Lung (tissue), 11 donors: ENCODE measurements at regions not wholly inside any gene's neighbourhood (a gene's known extent, or its start where the extent isn't known, plus 50 kb on each side); places are given as distances from the start of the nearest gene placed in this dataset.

ENCODE experiments used
- ATAC-seq: fragments of 200-7000 bp; cut with Tn5 transposase; one replicate; pipeline ENCODE4 v1.9.1; 2020; ENCODE audit warnings: moderate number of reproducible peaks; ENCODE audit not compliant: insufficient read depth, low FRiP score
- DNase-seq, 3 donors: peaks; one replicate each; pipeline ENCODE4 v3.0.0-alpha.2; 2013 to 2017
- H3K27ac ChIP-seq, 2 donors: one replicate each; pipeline ENCODE4 v1.5.1; 2013; ENCODE audit warnings: mild to moderate bottlenecking in 2 of 2, moderate library complexity in 2 of 2, control low read depth in 1 of 2, inconsistent platforms in 1 of 2, low read depth in 1 of 2, low read length in 1 of 2
- H3K27me3 ChIP-seq, 3 donors: one replicate each; pipeline ENCODE4 v1.5.1; 2013; ENCODE audit warnings: low read length in 2 of 3; ENCODE audit not compliant: control insufficient read depth in 3 of 3, insufficient read depth in 3 of 3
- H3K36me3 ChIP-seq, 4 donors: one replicate each; pipeline ENCODE4 v1.5.1; 2013; ENCODE audit warnings: low read length in 4 of 4, mild to moderate bottlenecking in 1 of 4, moderate library complexity in 1 of 4; ENCODE audit not compliant: control insufficient read depth in 4 of 4, insufficient read depth in 4 of 4
- H3K4me1 ChIP-seq, 5 donors: one replicate each; pipeline ENCODE4 v1.5.1; 2013; ENCODE audit warnings: low read length in 5 of 5, mild to moderate bottlenecking in 2 of 5, moderate library complexity in 1 of 5; ENCODE audit not compliant: control insufficient read depth in 5 of 5, insufficient read depth in 5 of 5
- H3K4me3 ChIP-seq: one replicate; pipeline ENCODE4 v1.5.1; 2013; ENCODE audit warnings: mild to moderate bottlenecking, control low read depth, moderate library complexity
- H3K9ac ChIP-seq, 2 donors: one replicate each; pipeline ENCODE4 v1.5.1; 2013; ENCODE audit warnings: low read length in 2 of 2, control low read depth in 1 of 2; ENCODE audit not compliant: insufficient read depth in 1 of 2
- H3K9me3 ChIP-seq, 4 donors: one replicate each; pipeline ENCODE4 v1.5.1; 2013; ENCODE audit warnings: low read length in 3 of 4, mild to moderate bottlenecking in 1 of 4, moderate library complexity in 1 of 4; ENCODE audit not compliant: control insufficient read depth in 4 of 4, insufficient read depth in 3 of 4
- WGBS, 2 donors: extraction: QIAGEN DNeasy Blood & Tissue Kit; methylation state at CpG; one replicate each; pipeline ENCODE4 v1.1.7; 2013; 5-methylcytosine and 5-hydroxymethylcytosine counted together
- TF ChIP-seq, protein P1 (sequence below): IDR thresholded peaks from 2 replicates; pipeline ENCODE4 v1.5.1; 2012; ENCODE audit warnings: mild to moderate bottlenecking; ENCODE audit errors: control extremely low read depth, extremely low read depth
- donor health status: control.
- donor health status: control.
- donor health status: Bipolar disorder and iron deficiency.
- donor health status: healthy.
- donor health status: DM: yes; HTN: yes; CAD: no.

DNA sequence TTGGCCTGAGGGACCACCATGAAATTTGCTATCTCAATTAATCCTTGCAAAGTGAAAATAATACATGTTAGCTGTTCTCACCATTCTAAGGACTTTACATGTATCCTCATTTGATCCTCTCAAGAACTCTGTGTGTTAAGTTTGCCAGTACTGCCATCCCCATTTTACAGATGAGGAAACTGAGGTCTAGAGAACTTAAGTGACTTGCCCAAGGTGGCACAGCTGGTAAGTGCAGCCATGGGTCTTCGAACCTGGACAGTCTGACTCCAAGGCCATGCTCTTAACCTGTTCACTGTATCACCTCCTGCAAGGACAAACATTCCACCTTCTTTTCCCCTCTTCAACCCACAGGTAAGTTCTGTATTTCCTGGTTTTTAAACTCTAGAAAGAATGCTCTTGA is 85.3 kb upstream of the NFE2L3 start:
- Histone ChIP-seq H3K27ac (no peak overlapping the region), H3K36me3 (no peaks in the 10 kb centered on the region), H3K9me3 (no peaks in the 10 kb centered on the region), H3K4me1 (peaks cover 0 to 3% (median 0%) of the 10 kb centered on the region in 5 donors), H3K4me3 (no peak overlapping the region), H3K27me3 (no peaks in the 10 kb centered on the region), H3K9ac (no peak overlapping the region)
- TF ChIP-seq, protein P1, sequence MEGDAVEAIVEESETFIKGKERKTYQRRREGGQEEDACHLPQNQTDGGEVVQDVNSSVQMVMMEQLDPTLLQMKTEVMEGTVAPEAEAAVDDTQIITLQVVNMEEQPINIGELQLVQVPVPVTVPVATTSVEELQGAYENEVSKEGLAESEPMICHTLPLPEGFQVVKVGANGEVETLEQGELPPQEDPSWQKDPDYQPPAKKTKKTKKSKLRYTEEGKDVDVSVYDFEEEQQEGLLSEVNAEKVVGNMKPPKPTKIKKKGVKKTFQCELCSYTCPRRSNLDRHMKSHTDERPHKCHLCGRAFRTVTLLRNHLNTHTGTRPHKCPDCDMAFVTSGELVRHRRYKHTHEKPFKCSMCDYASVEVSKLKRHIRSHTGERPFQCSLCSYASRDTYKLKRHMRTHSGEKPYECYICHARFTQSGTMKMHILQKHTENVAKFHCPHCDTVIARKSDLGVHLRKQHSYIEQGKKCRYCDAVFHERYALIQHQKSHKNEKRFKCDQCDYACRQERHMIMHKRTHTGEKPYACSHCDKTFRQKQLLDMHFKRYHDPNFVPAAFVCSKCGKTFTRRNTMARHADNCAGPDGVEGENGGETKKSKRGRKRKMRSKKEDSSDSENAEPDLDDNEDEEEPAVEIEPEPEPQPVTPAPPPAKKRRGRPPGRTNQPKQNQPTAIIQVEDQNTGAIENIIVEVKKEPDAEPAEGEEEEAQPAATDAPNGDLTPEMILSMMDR, result no peak
- DNase-seq (no peak), ATAC-seq (no peak)
- WGBS, 2 donors, result 77 to 89% methylated on average over 1 of the region's 1 CpG

DNA sequence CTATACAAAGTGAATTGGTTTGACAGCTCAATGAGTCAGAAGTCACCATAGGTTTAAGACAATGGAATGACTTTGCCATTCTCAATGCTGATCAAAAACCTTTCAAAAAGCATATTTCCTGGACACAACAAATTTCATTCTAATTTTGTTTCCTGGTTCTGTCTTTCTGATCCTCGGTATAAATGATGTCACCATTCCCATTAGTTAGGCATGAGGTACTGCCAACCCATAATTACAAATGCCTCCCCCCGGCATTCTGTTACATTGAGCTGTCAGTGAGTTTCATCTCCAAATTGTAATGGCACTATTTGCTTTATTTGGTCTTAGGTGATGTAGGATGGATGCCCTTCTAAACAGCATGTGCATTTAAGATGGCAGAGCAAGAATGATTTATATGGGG is 81.7 kb upstream of the NFE2L3 start:
- no peak for DNase-seq
- 83 to 90% methylated on average over 2 of the region's 2 CpGs for WGBS, 2 donors
- Histone ChIP-seq H3K36me3 (no peaks in the 10 kb centered on the region), H3K27me3 (no peaks in the 10 kb centered on the region), H3K9ac (no peak overlapping the region), H3K27ac (no peak overlapping the region), H3K4me1 (peaks cover 0 to 13% (median 0%) of the 10 kb centered on the region in 5 donors), H3K4me3 (no peak overlapping the region), H3K9me3 (no peaks in the 10 kb centered on the region)
- ATAC-seq, result no peak
- TF ChIP-seq, protein P1, result no peak

DNA sequence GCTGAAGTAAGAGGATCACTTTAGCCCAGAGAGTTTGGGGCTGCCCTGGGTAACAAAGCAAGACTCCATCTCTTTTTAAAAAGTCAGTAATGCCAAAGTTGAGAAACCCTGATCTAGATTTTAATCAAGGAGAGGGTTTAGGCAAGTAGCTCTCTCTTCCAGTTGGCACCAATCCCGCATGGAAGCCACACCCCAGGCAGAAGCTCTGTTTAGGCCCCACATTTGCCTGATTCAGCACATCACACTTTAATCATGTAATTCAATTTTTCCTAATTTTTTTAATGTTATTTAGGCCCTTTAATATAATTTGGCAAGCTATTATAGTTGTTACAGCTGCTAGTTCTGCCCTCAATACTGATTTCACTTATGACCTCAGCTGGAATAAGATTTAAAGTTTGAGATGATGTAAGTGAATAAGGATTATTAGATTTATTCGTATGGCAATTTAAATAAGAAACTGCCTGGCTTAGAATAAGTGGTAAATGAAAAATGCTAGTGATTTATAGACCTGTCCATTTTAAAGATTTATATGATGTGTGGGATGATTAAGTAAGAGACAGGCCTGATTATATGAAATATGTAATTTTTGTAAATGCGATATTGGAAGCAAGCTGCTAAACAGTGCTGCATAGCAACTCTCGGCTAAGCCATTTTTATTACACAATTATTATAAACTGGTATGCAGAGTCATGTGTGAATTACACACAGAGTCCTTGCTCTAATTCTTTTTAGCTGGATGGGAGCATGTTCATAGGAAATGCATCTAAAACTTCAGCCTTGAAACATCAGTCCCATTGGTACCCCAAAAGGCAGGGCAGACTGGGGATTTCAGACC is 80.2 kb upstream of the NFE2L3 start:
- Histone ChIP-seq H3K27ac (no peak overlapping the region), H3K4me3 (no peak overlapping the region), H3K36me3 (no peaks in the 10 kb centered on the region), H3K9me3 (no peaks in the 10 kb centered on the region), H3K27me3 (no peaks in the 10 kb centered on the region), H3K9ac (no peak overlapping the region), H3K4me1 (peaks cover 0 to 13% (median 0%) of the 10 kb centered on the region in 5 donors)
- ATAC-seq (no peak), DNase-seq (peak in 2 of 3 donors; percentile 17 to 28)
- TF ChIP-seq, protein P1, result no peak
- WGBS, 2 donors, result 83 to 95% methylated on average over 4 of the region's 4 CpGs
